Kidney glomerular epithelial cell (primary cell): ENCODE measurements at regions not wholly inside any gene's neighbourhood (a gene's known extent, or its start where the extent isn't known, plus 50 kb on each side); places are given as distances from the start of the nearest gene placed in this dataset.

ENCODE experiments used
- DNase-seq: peaks from one replicate; lab custom pipeline; 2025; lab: John Stamatoyannopoulos, UW

DNA sequence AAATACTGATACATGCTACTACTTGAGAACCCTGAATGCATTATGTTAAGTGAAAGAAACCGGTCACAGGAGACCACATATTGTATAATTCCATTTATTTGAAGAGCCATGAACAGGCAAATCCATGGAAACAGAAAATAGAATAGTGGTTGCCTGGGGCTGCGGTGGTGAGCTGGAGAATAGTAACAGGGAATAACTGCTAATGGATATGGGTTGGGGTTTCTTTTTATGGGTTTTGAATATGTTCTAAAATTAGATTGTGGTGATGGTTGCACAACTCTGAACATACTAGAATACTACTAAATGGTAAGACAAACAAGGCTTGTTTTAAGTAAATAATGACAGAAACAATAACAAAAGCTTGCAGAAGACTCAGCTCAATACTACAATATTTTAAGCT, 293.0 kb downstream of the BTG1 start:
- no peak for DNase-seq

DNA sequence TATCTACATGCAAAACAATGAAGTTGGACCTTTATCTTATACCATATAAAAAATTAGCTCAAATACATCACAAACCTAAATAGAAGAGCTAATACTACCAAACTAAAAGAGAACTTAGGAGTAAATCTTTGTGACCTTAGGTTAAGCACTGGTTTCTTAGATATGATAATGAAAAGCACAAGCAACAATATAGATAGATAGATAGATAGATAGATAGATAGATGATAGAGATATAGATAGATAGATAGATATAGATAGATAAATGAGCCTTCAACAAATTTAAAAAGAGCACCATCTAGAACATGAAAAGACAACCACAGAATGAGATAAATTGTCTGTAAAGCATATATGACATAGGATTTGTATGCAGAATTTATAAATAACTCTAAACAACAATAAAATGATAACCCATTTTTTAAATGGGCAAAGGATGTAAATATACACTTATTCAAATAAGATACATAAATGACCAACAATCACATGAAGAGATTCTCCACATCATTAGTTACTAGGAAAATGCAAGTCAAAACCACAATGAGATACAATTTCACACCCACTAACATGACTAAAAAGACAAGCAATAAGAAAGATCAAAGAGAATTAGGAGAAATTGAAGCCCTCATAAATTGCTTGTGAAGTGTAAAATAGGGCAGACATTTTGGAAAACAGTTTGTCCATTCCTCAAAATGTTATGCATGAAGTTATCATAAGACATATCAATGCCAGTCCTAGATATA, 293.7 kb downstream of the BTG1 start:
- no peak for DNase-seq

DNA sequence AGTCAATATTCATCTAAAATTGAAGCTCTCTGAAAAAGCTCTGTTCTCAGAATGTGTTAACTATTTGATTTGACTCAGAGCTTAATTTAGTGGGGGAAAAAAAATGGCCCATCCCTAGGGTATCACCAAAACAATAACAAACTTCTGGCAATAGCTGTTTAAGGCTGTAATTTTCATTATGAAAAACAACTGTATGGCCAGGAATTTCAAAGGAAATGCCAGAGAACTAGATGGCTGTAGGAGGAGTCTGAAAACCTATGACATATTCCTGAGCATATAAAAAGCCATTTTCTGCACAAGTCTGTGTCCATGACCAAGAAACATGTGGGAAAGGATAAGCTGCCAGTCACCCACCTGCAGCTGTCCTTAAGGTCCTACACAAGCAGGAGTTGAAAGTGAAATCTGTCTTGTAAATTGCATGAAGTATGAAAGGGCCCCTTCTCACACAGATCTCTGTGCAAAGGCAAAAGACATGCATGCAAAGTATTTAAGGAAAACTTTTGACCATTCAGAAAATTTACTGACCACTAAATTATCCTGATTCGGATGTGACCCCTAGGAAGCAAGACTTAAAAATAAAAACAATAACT, 299.1 kb downstream of the BTG1 start:
- DNase-seq: no peak

DNA sequence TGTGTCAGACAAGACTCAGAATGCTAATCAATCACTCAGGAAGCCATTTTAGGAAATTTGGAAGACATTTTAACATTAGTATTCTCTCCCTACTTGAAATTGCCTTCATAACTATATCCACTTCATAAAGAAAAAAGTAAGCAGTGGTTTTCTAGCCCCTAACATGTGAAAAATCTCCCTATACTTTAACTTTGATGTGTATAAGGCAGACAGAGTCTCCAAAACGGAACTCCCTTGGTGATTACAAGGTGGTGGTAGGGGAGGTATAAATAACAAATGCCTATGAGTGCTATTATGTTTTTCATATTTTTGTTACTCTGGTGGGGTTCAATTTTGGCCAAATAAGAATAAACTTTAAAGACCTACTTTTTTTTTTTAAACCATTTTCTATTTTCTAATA, 300.3 kb downstream of the BTG1 start:
- no peak for DNase-seq

DNA sequence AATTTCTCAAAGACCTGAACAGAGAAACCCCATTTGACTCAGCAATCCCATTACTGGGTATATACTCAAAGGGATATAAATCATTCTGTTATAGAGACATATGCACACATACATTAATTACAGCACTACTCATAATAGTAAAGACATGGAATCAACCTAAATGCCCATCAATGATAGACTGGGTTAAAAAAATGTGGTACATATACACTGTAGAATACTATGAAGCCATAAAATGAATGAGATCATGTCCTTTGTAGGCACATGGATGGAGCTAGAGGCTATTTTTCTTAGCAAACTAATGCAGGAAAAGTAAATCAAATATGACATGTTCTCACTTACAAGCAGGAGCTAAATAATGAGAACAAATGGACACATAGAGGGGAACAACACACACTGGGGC, 303.8 kb downstream of the BTG1 start:
- no peak for DNase-seq

DNA sequence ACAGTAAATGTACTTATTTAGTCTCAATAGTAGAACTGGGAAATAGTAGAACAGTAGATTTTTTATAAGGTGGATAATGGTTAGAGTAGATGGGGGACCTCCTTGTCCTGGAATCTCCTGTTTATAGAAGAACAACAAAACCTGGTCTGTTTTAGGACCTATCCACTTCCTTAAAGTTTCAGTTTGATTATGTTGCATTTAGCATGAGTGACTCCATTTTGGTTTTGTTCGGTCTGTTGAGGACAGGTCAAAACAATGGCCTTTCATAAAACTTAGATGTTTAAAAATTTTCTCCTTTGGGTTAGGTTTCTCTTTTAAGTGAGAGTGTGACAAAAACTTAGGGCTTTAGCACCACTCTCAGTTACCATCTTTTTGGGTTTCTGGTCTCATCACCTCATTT, 308.9 kb downstream of the BTG1 start:
- no peak for DNase-seq

DNA sequence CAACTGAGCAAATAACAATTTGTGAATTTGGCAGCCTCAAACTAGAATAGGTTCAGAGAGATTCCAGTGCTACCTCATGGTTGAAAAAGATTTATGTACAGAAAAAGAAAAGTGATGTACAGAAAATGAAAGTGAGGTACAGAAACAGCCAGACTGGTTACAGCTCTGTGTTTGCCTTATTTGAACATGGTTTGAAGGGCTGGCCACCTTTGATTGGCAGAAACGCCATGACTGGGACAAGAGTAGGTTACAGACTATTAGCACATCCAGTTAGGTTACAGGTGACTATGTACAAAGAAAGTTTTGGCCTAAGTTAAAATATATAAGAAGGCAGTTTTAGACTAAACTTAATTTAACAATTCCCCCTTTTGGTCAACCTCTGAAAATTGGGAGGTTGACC, 309.4 kb downstream of the BTG1 start:
- DNase-seq: no peak

DNA sequence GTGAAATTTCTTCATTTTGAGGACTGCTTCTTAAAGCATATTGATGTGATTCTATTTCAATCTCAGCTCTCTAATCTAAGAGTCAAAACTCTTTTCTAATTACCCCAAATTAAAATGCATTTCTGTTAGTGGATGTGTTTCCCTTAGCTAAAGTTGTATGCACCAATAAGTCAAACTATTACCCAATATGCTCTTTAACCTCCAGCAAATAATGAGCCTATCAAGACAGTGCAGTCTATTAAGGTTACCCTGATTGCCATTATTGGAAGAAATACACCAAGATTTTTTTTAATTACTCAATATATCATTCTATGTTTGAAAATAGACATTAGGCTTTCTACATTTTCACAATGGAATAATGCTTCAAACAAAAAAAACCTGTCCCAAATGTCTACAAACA, 310.0 kb downstream of the BTG1 start:
- no peak for DNase-seq

DNA sequence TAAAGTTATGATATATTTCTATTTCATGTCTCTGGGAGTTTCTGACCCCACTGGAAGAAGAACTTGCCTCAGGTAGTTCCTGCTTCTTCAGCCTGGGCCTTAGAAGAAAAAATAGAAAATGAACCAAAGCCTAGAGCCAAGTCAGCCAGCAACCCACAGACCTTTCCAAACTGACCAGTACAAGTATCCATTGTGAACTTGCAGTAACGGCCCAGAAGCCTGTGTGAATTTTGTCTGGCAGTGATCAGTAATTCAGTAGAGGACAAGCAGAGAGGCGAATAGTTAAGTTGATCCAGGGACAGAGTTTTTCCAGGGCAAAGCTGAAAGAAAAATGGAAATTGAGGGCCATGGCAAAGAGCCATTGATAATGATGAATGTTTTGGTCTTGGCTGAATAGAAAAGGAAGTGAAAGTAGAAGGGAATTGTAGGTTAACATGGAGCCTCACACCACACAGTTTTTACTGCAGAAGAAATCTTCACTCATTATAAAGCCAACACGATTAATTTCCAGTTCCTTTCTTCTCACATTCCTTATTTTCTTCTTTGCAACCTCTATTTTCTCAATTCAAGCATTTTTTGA, 311.8 kb downstream of the BTG1 start:
- DNase-seq: no peak

DNA sequence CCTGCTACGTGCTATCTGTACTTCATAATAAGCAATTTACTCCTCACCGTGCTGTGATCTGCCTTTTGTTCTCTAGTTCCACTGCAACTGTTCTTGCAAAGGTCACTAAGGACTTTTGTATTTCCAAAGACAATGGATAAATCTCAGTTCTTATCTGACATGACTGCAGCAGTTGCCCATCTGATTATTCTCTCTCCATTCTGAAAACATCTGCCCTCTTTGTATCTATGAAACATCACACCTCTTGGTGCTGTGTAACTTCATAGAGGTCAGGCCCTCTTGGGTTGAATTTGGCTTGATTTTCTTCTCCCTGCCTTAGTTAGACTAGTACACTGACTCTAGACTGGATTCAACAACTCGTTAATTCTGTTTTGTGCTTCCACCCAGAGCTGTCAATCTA, 319.6 kb downstream of the BTG1 start:
- DNase-seq: no peak

DNA sequence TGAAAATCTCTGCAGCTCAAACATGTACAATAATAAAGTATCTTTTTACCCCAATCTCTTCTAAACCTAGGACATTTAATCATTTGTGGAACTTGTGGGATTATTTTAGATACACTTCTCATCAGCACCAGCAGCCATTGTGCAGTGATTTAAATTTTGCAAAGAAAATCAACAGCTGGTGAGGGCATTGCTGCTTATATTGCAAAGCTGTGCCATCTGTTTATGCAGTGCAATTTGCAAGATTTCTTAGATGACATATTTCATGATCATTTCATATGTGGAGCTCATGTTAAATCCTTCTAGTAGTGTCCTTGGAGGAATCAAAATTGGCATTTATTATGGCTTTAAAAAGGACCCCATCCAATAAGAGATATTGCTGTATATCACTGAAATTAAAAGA, 320.7 kb downstream of the BTG1 start:
- DNase-seq: no peak

DNA sequence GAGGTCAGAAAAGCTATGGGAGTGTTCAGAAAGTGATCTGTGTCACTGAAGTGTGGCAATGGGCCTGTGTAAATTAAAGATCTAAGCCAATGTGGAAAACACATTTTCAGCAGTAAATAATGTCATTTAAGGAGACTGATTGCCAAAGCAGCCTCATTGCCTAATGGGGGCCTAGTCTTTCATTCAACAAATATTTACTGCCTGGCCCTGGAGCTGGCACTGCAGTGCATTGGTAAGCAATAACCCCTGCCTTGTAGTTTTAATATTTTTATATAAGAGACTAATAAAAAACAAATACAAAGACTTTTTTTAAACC, 326.6 kb downstream of the BTG1 start:
- DNase-seq: no peak

DNA sequence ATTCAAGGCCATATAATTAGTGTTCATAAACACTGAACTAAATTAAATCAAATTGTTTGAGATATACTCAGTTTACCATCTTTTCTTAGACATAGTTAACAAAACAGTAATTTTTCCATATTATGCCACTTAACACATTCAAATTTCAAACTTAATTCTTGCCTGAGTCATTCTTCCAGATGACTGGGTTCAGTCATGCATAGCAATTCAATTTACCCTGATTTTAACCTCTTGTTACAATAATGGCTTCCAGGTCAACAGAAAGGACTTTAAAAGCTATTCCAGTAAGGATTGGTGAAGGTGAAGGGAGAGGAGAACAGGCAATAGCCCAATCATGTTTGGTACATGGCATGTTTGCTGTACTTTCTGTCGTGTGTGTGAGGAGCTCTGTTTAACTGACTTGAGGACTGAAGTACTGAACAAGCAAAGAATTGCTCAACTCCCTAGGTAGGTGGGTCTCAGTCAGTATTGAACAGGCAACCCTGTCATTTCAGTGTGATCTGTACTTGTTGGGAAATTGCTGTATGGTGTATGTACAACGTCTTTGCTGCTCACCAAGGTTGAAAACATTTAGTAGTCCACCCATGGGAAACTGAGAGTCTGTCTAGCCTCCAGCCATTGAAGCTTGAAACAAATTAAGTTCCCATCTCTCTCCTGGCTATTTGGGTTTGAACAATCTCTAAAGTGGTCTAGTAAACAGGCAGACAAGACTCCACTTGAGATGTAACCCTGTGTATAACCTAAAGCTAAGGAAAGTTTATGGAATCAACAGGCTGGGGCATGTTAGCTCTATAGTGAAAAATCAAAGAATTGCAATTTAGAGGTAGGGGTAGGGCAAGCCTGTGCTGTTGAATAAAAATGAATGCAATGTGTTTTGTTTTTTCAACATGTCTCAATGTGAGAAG, 327.2 kb downstream of the BTG1 start:
- peak; percentile 3 for DNase-seq

DNA sequence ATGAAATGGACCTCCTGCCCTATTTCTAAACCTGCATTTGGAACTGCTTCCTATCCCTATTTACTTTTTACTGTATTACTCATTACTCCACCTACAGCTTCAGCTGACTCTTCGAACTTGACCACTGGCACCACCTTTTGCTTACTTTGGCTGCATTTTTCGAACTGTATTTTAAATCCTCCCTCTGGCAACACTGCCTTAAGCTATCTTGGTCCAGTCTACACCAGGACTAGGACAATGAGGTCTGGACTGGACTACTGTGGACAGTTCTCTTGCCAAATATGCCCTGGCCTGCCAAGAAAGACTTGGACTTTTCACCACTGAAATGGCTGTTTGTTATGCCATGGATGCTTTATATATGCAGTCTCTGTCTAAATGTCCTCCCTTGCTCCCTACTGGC, 328.1 kb downstream of the BTG1 start:
- peak; percentile 10 for DNase-seq

DNA sequence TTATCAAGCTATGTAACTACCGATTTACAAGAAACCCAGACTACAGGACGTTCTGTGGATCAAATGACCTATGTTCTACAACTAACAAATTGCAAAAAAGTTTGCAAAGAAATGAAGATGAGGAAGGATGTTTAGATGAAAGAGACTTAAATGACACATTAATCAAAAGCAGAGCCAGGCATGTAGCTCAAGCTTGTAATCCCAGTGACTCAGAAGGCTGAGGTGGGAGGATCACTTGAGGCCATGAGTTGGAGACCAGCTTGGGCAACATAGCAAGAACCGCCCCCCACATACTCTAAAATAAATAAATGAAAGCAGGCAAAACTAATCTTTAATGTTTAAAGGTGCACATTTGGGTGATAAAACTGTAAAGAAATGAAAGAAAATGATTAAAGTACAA, 331.9 kb downstream of the BTG1 start:
- DNase-seq: no peak

DNA sequence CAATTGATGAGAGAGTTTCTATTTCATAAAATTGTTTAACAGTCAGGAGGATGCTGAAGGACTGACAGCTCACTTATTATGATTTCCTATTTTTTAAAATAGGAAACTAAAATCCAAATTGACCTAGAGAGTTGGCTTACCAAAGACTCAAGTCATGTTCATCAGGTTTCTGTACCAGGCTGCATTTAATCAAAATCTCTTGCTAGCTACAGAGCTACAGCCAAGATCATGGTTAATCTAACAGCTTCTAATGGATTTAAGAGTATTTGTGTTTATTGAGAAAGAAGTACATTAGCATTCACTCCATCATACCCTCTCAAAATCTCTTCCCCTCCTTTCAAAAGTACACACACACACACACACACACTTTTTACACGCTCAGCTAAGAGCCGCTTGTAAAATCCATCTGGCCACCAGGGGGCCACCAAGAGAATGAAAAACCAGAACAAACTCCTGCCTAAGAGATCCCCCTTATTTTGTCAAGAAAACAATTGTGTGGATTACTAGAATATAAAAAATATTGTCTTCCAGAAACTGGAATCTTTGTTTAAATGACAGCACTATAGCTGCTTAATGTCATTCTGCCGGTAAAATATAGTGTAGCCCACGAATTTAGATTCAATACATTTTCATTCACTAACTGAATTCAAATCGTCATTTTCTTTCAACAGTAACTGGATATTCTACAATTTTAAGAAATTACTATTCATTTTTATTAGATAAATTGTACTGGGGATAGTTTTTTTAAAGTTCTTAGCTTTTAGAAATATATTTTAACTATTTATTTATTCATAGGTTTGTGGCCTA, 334.0 kb downstream of the BTG1 start:
- peak; percentile 40 for DNase-seq

DNA sequence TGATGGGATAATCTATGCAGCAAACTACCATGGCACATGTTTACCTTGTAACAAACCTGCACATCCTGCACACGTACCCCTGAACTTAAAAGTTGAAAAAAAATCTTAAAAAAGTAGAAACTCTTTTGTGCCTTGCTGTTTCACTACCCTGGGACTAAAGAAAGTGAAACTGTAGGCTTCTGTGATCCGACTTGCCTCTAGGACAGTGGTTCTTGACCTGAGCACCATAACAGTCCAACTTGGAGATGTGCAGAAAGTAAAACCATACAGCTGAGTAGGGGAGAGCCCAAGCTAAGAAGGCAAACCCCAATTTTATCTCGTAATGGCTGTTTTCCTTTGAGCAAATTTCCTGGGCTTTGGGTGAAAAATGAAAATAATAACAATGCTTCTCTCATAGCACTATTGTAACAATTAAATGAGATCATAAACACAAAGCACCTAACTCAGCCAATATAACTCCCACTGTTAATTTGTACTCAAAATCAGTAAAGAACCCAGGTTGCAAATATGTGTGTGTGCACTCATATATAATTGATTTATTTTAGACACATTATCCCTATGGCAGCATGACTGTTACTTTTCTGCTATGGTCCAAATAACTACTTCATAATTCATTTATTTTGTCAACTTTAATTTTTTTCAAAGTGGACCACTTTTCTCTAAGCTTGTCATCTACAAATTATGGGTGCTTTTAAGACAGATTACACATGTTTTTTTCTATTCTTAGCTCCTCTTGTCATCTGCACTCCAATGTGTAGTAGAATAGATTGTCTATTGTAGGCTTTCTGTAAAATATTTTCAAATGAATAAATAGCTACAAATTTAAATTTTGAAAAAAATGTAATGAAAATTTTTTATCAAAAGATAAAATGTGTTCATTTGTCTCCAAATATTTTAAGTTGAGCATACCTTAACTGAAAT, 334.9 kb downstream of the BTG1 start:
- no peak for DNase-seq

DNA sequence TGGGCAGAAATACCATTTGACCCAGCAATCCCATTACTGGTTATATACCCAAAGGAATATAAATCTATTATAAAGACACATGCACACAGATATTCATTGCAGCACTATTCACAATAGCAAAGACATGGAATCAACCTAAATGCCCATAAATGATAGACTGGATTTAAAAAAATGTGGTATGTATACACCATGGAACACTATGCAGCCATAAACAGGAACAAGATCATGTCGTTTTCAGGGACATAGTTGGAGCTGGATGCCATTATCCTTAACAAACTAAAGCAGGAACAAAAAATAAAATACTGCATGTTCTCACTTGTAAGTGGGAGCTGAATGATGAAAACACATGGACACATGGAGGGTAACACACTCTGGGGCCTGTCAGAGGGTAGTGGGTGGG, 335.6 kb downstream of the BTG1 start:
- DNase-seq: no peak

DNA sequence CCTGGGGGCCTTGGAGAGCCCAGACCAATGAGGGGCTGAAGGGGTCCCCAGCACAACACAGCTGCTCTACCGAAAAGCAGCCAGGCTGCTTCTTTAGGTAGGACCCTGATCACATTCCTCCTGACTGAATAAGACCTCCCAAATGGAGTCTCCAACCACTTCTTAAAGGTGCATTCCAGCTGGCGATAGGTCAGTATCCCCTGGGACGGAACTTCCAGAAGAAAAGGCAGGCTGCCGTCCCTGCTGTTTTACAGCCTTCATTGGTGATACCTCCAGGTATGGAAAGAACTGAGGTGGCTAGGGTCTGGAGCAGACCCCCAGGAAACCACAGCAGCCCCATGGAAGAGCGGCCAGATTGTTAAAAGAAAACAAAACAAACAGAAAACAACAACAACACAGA, 340.6 kb downstream of the BTG1 start:
- no peak for DNase-seq

DNA sequence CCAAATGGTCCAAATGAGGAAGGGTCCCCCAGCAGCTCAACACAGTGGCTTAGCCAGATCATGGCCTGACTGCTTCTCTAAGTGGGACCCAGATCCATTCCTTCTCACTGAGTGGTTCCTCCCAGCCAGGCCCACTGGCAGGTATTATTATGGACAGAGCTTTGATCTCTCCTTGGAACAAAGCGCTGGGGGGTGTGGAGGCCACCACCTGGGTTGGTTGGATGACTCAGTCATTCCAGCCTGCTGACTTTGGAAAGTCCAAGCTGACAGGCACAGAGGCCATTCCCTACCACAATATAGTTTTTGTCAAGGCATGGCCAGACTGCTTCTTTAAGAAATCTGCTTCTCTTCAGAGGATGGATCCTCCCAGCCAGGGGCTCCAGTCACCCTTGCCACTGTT, 341.1 kb downstream of the BTG1 start:
- no peak for DNase-seq

DNA sequence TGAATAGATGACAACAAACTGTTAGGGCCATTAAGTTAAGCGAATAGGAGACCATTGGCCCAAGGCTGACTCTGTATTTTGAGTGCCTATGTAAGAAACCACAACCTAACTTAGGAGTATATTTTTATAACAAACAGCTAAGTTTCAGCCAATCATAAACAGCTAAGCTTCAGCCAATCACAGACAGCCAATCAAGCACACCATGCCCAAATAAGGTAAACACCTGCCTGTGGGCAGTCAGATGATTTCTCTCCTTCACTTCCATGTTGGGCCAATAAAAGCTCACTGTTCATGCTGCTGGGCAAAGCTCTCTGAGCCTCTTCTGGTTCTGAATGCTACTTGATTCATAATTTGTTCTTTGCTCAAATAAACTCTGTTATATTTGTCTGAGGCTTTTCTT, 344.6 kb downstream of the BTG1 start:
- no peak for DNase-seq
